CD4-positive, alpha-beta T cell (primary cell): ENCODE measurements at regions not wholly inside any gene's neighbourhood (a gene's known extent, or its start where the extent isn't known, plus 50 kb on each side); places are given as distances from the start of the nearest gene placed in this dataset.
"Not testable (repeated sequence)": the region's sequence is repeated elsewhere in the genome, so short reads cannot be mapped to it uniquely, and the experiment has no call there.

Source experiments
- ATAC-seq: fragments of 200-7000 bp; cut with Tn5 transposase; one replicate; pipeline ENCODE4 v1.10.0; 2022; ENCODE audit warnings: mild to moderate bottlenecking; ENCODE audit not compliant: poor library complexity
- CTCF ChIA-PET: fragments of 350-600 bp; sonication (Branson Sonifier 250); formaldehyde crosslinking; loops from one replicate; lab custom pipeline; 2021; ENCODE audit warnings: antibody characterized with exemption, inconsistent platforms; lab: Charles Lee
- POLR2A ChIA-PET: fragments of 350-600 bp; sonication (Branson Sonifier 250); formaldehyde crosslinking; loops from one replicate; lab custom pipeline; 2021; ENCODE audit warnings: antibody characterized with exemption, inconsistent platforms; lab: Charles Lee
- DNase-seq, 14 experiments: peaks; one replicate each; pipeline ENCODE4 v3.0.0-alpha.2; 2013 to 2020; ENCODE audit warnings: mixed read lengths in 2 of 14
- H3K27ac ChIP-seq, 2 donors: one replicate each; pipeline versions ENCODE4 v1.5.1 to v1.7.0; 2013; ENCODE audit warnings: low read length in 2 of 2, low read depth in 1 of 2, mild to moderate bottlenecking in 1 of 2
- H3K27me3 ChIP-seq, 2 experiments: 1 replicate in 1 of 2; 2 replicates in 1 of 2; pipeline versions ENCODE4 v1.6.1 to v1.7.0; 2013; ENCODE audit warnings: low read length in 2 of 2, control low read depth in 1 of 2, mild to moderate bottlenecking in 1 of 2, moderate library complexity in 1 of 2; ENCODE audit not compliant: insufficient read depth in 2 of 2, control insufficient read depth in 1 of 2
- H3K36me3 ChIP-seq: one replicate; pipeline ENCODE4 v1.6.1; 2013; ENCODE audit warnings: low read length, control low read depth; ENCODE audit not compliant: insufficient read depth
- H3K4me1 ChIP-seq: one replicate; pipeline ENCODE4 v1.6.1; 2013; ENCODE audit warnings: low read length, control low read depth; ENCODE audit not compliant: insufficient read depth
- H3K4me3 ChIP-seq: one replicate; pipeline ENCODE4 v1.5.1; 2013; ENCODE audit warnings: mild to moderate bottlenecking, low read length, moderate library complexity
- H3K9me3 ChIP-seq, 2 experiments: 1 replicate in 1 of 2; 2 replicates in 1 of 2; pipeline versions ENCODE4 v1.6.1 to v1.7.0; 2013; ENCODE audit warnings: low read length in 2 of 2, mild to moderate bottlenecking in 2 of 2, control low read depth in 1 of 2, moderate library complexity in 1 of 2; ENCODE audit not compliant: control insufficient read depth in 1 of 2, insufficient read depth in 1 of 2
- H3K27ac Mint-ChIP-seq: one replicate; pipeline ENCODE4 v1.8.0; 2020; ENCODE audit warnings: mixed read lengths
- H3K27me3 Mint-ChIP-seq: one replicate; pipeline ENCODE4 v1.8.0; 2021; ENCODE audit warnings: mixed read lengths
- H3K36me3 Mint-ChIP-seq: one replicate; pipeline ENCODE4 v1.8.0; 2021; ENCODE audit warnings: low read depth, mixed read lengths
- H3K4me1 Mint-ChIP-seq: one replicate; pipeline ENCODE4 v1.8.0; 2021; ENCODE audit warnings: low read depth, mixed read lengths
- H3K4me3 Mint-ChIP-seq: one replicate; pipeline ENCODE4 v1.8.0; 2020; ENCODE audit warnings: mild to moderate bottlenecking, mixed read lengths
- H3K9me3 Mint-ChIP-seq: one replicate; pipeline ENCODE4 v1.8.0; 2020; ENCODE audit warnings: mixed read lengths
- intact Hi-C, 2 experiments: fragments of 100-400 bp; cut with DNase I in 1 of 2; cut with micrococcal nuclease in 1 of 2; formaldehyde crosslinking; loops; one replicate each; pipeline versions ENCODE4 v1.15.1 to v1.9.0; 2023 to 2025; cut with DNase I, micrococcal nuclease
- TF ChIP-seq, protein P1 (sequence below): fragments of 200-600 bp; IDR thresholded peaks from one replicate; pipeline ENCODE4 v1.8.0; 2022; ENCODE audit warnings: antibody characterized with exemption, mild to moderate bottlenecking

GRCh38 chr17:14724770-14725169 lies 423.9 kb downstream of the HS3ST3B1 start:
- Mint-ChIP-seq H3K9me3 (peaks cover 6% of the 10 kb centered on the region), H3K4me1 (no peaks in the 10 kb centered on the region), H3K36me3 (no peaks in the 10 kb centered on the region), H3K27ac (no peak overlapping the region), H3K4me3 (no peak overlapping the region), H3K27me3 (peaks cover 4% of the 10 kb centered on the region)
- POLR2A ChIA-PET = no interaction called here
- intact Hi-C loops = no loop called here
- DNase-seq (no peak), ATAC-seq (no peak)
- no peak overlapping the region for H3K4me3 ChIP-seq
- TF ChIP-seq, protein P1, sequence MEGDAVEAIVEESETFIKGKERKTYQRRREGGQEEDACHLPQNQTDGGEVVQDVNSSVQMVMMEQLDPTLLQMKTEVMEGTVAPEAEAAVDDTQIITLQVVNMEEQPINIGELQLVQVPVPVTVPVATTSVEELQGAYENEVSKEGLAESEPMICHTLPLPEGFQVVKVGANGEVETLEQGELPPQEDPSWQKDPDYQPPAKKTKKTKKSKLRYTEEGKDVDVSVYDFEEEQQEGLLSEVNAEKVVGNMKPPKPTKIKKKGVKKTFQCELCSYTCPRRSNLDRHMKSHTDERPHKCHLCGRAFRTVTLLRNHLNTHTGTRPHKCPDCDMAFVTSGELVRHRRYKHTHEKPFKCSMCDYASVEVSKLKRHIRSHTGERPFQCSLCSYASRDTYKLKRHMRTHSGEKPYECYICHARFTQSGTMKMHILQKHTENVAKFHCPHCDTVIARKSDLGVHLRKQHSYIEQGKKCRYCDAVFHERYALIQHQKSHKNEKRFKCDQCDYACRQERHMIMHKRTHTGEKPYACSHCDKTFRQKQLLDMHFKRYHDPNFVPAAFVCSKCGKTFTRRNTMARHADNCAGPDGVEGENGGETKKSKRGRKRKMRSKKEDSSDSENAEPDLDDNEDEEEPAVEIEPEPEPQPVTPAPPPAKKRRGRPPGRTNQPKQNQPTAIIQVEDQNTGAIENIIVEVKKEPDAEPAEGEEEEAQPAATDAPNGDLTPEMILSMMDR = no peak
- H3K4me1 ChIP-seq = no peaks in the 10 kb centered on the region
- no peaks in the 10 kb centered on the region for H3K36me3 ChIP-seq
- no peak overlapping the region for H3K27ac ChIP-seq
- CTCF ChIA-PET = no interaction called here
- H3K9me3 ChIP-seq = no peaks in the 10 kb centered on the region
- H3K27me3 ChIP-seq = no peaks in the 10 kb centered on the region

- DNase-seq, H3K9me3 ChIP-seq, CTCF ChIA-PET, H3K27me3 ChIP-seq, H3K9me3 Mint-ChIP-seq, intact Hi-C loops, H3K4me1 Mint-ChIP-seq, H3K4me3 Mint-ChIP-seq, H3K27ac Mint-ChIP-seq, H3K4me1 ChIP-seq, H3K4me3 ChIP-seq, H3K27ac ChIP-seq, H3K36me3 Mint-ChIP-seq, POLR2A ChIA-PET, ATAC-seq, H3K36me3 ChIP-seq: not testable (repeated sequence)
- H3K27me3 Mint-ChIP-seq = peaks cover 11% of the 10 kb centered on the region
Observed at GRCh38 chr17:14723349-14723748, 422.5 kb downstream of the HS3ST3B1 start.

DNA sequence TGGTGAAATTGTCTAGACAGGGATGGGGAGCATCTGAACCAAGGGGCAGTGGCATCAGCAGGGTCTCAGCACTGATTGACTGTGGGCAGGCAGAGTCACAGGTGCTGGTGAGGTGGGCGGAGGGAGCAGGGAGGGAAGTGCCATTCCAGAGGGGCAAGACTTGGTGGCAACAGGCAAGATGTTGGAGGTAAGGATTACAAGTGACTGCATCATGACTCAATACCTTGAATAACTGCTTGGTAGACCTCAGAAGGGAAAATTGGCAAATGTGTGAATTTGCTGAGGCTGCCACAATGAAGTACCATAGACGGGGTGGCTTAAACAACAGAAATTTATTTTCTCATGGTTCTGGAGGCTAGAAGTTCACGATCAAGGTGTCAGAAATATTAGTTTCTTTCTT lies 419.1 kb downstream of the HS3ST3B1 start:
- no peak for DNase-seq
- no peaks in the 10 kb centered on the region for H3K4me1 Mint-ChIP-seq

DNA sequence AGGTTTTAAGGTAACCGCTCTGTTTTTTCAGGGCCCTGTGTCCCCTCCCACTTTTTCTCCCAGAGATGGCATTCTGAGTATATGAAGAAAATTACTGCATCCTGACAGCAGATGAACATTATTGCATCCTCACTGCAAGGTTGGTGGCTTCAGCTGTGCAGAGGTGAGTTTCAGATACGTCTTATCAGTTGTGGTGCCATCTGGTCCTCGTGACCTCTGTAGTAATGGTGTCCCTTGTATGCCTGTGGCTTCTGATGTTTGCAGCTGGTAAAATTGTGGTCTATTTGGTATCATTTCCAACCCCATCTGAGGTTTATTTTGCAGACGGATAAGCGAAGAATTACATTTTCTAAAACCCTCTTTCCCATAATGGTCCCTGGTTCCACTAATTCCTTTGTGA lies 417.0 kb downstream of the HS3ST3B1 start:
- peaks cover 17% of the 10 kb centered on the region for H3K27me3 Mint-ChIP-seq
- Histone ChIP-seq H3K4me1 (no peaks in the 10 kb centered on the region), H3K9me3 (no peaks in the 10 kb centered on the region), H3K36me3 (no peaks in the 10 kb centered on the region), H3K27me3 (peaks cover 0 to 8% of the 10 kb centered on the region in 2 experiments), H3K27ac (no peak overlapping the region), H3K4me3 (no peak overlapping the region)
- intact Hi-C loops = no loop called here
- no peak for ATAC-seq
- ChIA-PET CTCF (no interaction called here), POLR2A (no interaction called here)
- no peak overlapping the region for H3K4me3 Mint-ChIP-seq
- no peaks in the 10 kb centered on the region for H3K4me1 Mint-ChIP-seq
- no peaks in the 10 kb centered on the region for H3K36me3 Mint-ChIP-seq
- peaks cover 4% of the 10 kb centered on the region for H3K9me3 Mint-ChIP-seq
- H3K27ac Mint-ChIP-seq = no peak overlapping the region
- peak in 1 of 14 experiments; percentile 5 for DNase-seq
- TF ChIP-seq, protein P1 = no peak

More for the DNA sequence above, 419.1 kb downstream of the HS3ST3B1 start:
- Histone ChIP-seq H3K4me3 (no peak overlapping the region), H3K27ac (no peak overlapping the region), H3K9me3 (no peaks in the 10 kb centered on the region), H3K4me1 (no peaks in the 10 kb centered on the region), H3K36me3 (no peaks in the 10 kb centered on the region), H3K27me3 (peaks cover 0 to 8% of the 10 kb centered on the region in 2 experiments)
- Mint-ChIP-seq H3K9me3 (peaks cover 6% of the 10 kb centered on the region), H3K27ac (no peak overlapping the region), H3K27me3 (peaks cover 13% of the 10 kb centered on the region), H3K36me3 (no peaks in the 10 kb centered on the region), H3K4me3 (no peak overlapping the region)
- intact Hi-C loops = no loop called here
- ATAC-seq = no peak
- POLR2A ChIA-PET = no interaction called here
- CTCF ChIA-PET = no interaction called here
- TF ChIP-seq, protein P1 = no peak
